ENCODE measurements at regions not wholly inside any gene's neighbourhood (a gene's known extent, or its start where the extent isn't known, plus 50 kb on each side); places are given as distances from the start of the nearest gene placed in this dataset.

DNA sequence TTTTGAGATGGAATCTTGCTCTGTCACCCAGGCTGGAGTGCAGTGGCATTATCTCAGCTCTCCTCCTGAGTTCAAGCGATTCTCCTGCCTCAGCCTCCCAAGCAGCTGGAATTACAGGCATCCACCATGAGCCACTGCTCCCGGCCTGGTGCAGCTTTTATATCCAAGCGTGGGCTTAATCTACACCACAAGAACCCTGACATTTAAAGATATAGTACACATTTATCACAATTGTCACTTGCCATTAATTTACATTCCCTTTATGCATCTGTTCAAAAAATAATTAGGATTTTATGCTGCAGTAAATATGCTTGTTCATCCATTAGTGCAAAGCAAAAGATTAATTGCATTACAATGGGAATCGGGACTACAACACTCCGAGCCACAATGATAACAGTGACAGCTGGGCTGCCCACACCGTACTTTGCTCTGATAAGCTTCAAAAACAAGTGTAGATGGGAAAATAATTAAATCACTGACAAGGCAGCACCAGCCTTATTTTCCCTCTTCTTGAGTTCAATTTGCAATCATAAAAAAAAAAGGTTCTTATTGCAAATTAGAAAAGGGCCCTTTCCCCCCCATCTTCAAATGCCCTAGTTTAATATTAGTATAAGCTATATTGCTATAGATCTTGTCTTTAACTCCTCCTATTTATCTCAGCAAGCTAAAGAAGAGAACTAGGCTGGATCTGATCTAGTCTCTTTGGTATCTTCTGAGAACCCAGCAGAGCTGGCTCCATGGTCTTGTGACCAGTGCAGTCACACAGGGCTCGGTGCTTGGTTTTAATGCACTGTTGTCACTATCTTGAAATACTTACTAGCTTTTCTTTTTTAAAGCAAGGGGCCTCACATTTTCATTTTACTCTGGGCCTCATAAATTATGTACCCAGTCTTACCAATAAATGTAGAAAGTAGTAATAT is 206.2 kb upstream of the LRRC4C start:
- in situ Hi-C loops (cut with HindIII; ENCODE audit: low pct_unique_long_range_greater_than_20kb, low sequenced_read_pairs): no loop called here
- Histone ChIP-seq H3K9me3 (ENCODE audit: control insufficient read depth, insufficient read depth, low read depth, low read length) (no peaks in the 10 kb centered on the region), H3K27me3 (ENCODE audit: control insufficient read depth, insufficient read depth, low read length) (no peaks in the 10 kb centered on the region), H3K4me3 (ENCODE audit: low read depth in 2 of 2, low read length in 2 of 2) (no peak overlapping the region), H3K27ac (ENCODE audit: low read length) (no peak overlapping the region), H3K4me1 (ENCODE audit: control insufficient read depth, insufficient read depth, low read length) (no peaks in the 10 kb centered on the region), H3K36me3 (ENCODE audit: control insufficient read depth, insufficient read depth, low read length) (no peaks in the 10 kb centered on the region)
- ChIA-PET CTCF (interaction anchor here (0.6 kb wide), 1 partner anchor 301 kb away, joined by 3 read pairs; no protein-coding TSS in a partner anchor), POLR2A (no interaction called here)
- DNase-seq (ENCODE audit: low read depth, low spot score) (no peak), ATAC-seq (no peak)
- intact Hi-C loops (cut with micrococcal nuclease; ENCODE audit: unreplicated experiment): no loop called here
- TF ChIP-seq POLR2AphosphoS5 (IDR thresholded peaks at IDR 0.05; ENCODE audit: low read depth, low read length): no peak
- BruUV-seq (replicated peaks): no TSS peak

DNA sequence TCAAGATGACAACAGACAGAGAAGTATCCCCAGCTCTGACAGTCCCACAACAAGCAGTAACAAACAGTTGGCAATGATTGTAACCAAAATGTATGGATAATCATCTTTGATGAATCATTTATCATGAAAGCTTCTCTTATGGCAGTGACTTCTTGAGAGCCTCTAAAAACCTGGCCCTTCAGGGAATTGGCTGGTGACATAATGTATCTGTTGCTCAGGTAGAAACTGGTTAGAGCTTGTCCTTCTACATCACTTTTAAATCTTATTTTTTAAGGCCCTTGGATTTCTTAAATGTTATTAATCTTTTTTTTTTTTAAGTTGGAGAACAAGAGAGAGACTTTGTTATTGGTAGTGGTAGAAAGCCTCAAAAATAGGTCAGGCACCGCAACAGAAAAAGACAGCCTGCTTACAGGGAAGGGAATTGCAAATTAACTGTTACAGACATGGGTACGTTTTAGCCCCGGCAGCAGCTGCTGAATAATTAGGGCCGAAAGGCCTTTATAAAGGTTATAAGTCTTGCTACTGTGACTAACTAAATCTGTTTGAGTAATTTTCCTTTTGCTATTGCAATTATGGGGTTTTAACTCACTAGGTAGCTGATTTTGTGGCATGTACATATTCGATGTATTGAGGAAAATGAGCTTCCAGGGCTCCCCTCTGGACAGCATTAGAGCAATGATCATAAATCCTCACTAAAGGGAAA is 207.7 kb upstream of the LRRC4C start:
- H3K27ac ChIP-seq (ENCODE audit: low read length): no peak overlapping the region
- in situ Hi-C loops (cut with HindIII; ENCODE audit: low pct_unique_long_range_greater_than_20kb, low sequenced_read_pairs): no loop called here
- no peaks in the 10 kb centered on the region for H3K36me3 ChIP-seq (ENCODE audit: control insufficient read depth, insufficient read depth, low read length)
- DNase-seq (ENCODE audit: low read depth, low spot score) (no peak), ATAC-seq (no peak)
- intact Hi-C loops (cut with micrococcal nuclease; ENCODE audit: unreplicated experiment): no loop called here
- no peaks in the 10 kb centered on the region for H3K9me3 ChIP-seq (ENCODE audit: control insufficient read depth, insufficient read depth, low read depth, low read length)
- H3K4me3 ChIP-seq (ENCODE audit: low read depth in 2 of 2, low read length in 2 of 2): no peak overlapping the region
- CTCF ChIA-PET: no interaction called here
- TF ChIP-seq, protein P1, sequence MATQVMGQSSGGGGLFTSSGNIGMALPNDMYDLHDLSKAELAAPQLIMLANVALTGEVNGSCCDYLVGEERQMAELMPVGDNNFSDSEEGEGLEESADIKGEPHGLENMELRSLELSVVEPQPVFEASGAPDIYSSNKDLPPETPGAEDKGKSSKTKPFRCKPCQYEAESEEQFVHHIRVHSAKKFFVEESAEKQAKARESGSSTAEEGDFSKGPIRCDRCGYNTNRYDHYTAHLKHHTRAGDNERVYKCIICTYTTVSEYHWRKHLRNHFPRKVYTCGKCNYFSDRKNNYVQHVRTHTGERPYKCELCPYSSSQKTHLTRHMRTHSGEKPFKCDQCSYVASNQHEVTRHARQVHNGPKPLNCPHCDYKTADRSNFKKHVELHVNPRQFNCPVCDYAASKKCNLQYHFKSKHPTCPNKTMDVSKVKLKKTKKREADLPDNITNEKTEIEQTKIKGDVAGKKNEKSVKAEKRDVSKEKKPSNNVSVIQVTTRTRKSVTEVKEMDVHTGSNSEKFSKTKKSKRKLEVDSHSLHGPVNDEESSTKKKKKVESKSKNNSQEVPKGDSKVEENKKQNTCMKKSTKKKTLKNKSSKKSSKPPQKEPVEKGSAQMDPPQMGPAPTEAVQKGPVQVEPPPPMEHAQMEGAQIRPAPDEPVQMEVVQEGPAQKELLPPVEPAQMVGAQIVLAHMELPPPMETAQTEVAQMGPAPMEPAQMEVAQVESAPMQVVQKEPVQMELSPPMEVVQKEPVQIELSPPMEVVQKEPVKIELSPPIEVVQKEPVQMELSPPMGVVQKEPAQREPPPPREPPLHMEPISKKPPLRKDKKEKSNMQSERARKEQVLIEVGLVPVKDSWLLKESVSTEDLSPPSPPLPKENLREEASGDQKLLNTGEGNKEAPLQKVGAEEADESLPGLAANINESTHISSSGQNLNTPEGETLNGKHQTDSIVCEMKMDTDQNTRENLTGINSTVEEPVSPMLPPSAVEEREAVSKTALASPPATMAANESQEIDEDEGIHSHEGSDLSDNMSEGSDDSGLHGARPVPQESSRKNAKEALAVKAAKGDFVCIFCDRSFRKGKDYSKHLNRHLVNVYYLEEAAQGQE (IDR thresholded peaks at IDR 0.05; ENCODE audit: insufficient read depth in 1 of 2, low read depth in 2 of 2, low read length in 1 of 2): no peak
- TF ChIP-seq SIN3A (IDR thresholded peaks at IDR 0.05; ENCODE audit: borderline replicate concordance, insufficient read depth, low read depth, low read length) (no peak), TCF7L2 (IDR thresholded peaks at IDR 0.05; ENCODE audit: low read depth, low read length) (no peak), POLR2AphosphoS5 (IDR thresholded peaks at IDR 0.05; ENCODE audit: low read depth, low read length) (no peak)
- TF ChIP-seq, protein P2, sequence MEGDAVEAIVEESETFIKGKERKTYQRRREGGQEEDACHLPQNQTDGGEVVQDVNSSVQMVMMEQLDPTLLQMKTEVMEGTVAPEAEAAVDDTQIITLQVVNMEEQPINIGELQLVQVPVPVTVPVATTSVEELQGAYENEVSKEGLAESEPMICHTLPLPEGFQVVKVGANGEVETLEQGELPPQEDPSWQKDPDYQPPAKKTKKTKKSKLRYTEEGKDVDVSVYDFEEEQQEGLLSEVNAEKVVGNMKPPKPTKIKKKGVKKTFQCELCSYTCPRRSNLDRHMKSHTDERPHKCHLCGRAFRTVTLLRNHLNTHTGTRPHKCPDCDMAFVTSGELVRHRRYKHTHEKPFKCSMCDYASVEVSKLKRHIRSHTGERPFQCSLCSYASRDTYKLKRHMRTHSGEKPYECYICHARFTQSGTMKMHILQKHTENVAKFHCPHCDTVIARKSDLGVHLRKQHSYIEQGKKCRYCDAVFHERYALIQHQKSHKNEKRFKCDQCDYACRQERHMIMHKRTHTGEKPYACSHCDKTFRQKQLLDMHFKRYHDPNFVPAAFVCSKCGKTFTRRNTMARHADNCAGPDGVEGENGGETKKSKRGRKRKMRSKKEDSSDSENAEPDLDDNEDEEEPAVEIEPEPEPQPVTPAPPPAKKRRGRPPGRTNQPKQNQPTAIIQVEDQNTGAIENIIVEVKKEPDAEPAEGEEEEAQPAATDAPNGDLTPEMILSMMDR (IDR thresholded peaks at IDR 0.05): no peak
- POLR2A ChIA-PET: no interaction called here
- H3K4me1 ChIP-seq (ENCODE audit: control insufficient read depth, insufficient read depth, low read length): no peaks in the 10 kb centered on the region
- no peaks in the 10 kb centered on the region for H3K27me3 ChIP-seq (ENCODE audit: control insufficient read depth, insufficient read depth, low read length)
- BruUV-seq (replicated peaks): no TSS peak

DNA sequence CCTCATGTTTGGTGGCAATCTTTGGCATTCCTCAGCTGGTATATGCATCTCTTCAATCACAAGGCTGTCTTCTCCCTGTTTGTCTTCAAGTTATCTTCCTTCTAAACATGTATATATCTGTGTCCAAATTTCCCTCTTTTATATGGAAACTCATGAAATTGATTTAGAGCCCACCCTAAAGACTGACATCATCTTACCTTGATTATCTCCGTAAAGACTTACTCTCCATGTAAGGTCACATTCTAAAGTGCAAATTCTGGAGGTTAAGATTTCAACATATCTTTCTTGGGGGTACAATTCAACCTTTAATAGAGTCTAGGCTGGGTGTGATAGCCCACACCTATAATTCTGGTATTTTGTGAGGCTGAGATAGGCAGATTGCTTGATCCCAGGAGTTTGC is 215.8 kb upstream of the LRRC4C start:
- TF ChIP-seq POLR2AphosphoS5 (IDR thresholded peaks at IDR 0.05; ENCODE audit: low read depth, low read length) (no peak), SIN3A (IDR thresholded peaks at IDR 0.05; ENCODE audit: borderline replicate concordance, insufficient read depth, low read depth, low read length) (no peak), TCF7L2 (IDR thresholded peaks at IDR 0.05; ENCODE audit: low read depth, low read length) (no peak)
- TF ChIP-seq, protein P1 (IDR thresholded peaks at IDR 0.05; ENCODE audit: insufficient read depth in 1 of 2, low read depth in 2 of 2, low read length in 1 of 2): no peak
- TF ChIP-seq, protein P2 (IDR thresholded peaks at IDR 0.05): no peak
- in situ Hi-C loops (cut with HindIII; ENCODE audit: low pct_unique_long_range_greater_than_20kb, low sequenced_read_pairs) (no loop called here), intact Hi-C loops (cut with micrococcal nuclease; ENCODE audit: unreplicated experiment) (no loop called here)
- Histone ChIP-seq H3K4me1 (ENCODE audit: control insufficient read depth, insufficient read depth, low read length) (no peaks in the 10 kb centered on the region), H3K27me3 (ENCODE audit: control insufficient read depth, insufficient read depth, low read length) (no peaks in the 10 kb centered on the region), H3K4me3 (ENCODE audit: low read depth in 2 of 2, low read length in 2 of 2) (no peak overlapping the region), H3K36me3 (ENCODE audit: control insufficient read depth, insufficient read depth, low read length) (no peaks in the 10 kb centered on the region), H3K9me3 (ENCODE audit: control insufficient read depth, insufficient read depth, low read depth, low read length) (no peaks in the 10 kb centered on the region), H3K27ac (ENCODE audit: low read length) (no peak overlapping the region)
- ChIA-PET CTCF (no interaction called here), POLR2A (no interaction called here)
- BruUV-seq (replicated peaks): no TSS peak
- no peak for ATAC-seq
- DNase-seq (ENCODE audit: low read depth, low spot score): no peak

Measured in Panc1 (cell line).